GM19238 (cell line): ENCODE measurements at regions not wholly inside any gene's neighbourhood (a gene's known extent, or its start where the extent isn't known, plus 50 kb on each side); places are given as distances from the start of the nearest gene placed in this dataset.
"Not testable (repeated sequence)": the region's sequence is repeated elsewhere in the genome, so short reads cannot be mapped to it uniquely, and the experiment has no call there.

Source experiments
- DNase-seq: peaks from one replicate; pipeline ENCODE4 v3.0.0; 2011; ENCODE audit warnings: low spot score; ENCODE audit not compliant: insufficient read length

DNA sequence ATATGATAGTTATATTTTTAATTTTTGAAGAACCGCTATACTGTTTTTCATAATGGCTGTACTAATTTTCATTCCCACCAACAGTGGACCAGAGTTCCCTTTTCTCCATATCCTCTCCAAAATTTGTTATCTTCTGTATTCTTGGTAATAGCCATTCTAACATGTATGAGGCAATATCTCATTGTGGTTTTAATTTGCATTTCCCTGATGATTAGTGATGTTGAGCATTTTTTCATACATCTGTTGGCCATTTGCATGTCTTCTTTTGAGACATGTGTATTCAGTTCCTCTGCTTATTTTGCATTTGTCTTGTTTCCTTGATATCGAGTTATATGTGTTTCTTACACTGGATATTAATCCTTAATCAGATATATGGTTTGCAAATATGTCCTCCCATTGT is 770.8 kb upstream of the MBL2 start:
- no peak for DNase-seq

- DNase-seq = no peak
These were observed 764.9 kb upstream of the MBL2 start for GRCh38 chr10:53537508-53537907.

GRCh38 chr10:53536322-53536721 is 763.7 kb upstream of the MBL2 start:
- DNase-seq = no peak

GRCh38 chr10:53534428-53534827 is 761.8 kb upstream of the MBL2 start:
- no peak for DNase-seq

GRCh38 chr10:53528974-53529373 is 756.4 kb upstream of the MBL2 start:
- no peak for DNase-seq

- DNase-seq = no peak
These were observed 748.5 kb upstream of the MBL2 start for GRCh38 chr10:53521046-53521445.

DNA sequence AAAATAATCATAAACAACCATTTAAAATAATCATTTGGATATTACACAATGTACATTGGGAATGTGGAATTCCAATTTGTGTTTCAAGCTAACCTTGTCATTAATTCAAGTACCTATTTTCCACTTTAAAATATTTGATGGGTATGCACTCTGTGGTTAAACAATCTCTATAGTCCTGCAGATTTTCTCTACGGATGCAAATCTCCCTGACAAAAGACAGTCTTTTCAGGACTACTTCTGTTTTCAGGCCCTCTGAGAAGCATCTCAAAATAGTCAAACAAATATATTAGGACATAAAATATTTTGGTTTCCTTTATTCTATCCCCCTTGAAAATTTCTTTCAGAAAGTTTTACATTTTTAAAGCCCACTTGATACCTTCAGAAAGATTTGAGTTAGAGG is 735.6 kb upstream of the MBL2 start:
- DNase-seq = no peak

DNA sequence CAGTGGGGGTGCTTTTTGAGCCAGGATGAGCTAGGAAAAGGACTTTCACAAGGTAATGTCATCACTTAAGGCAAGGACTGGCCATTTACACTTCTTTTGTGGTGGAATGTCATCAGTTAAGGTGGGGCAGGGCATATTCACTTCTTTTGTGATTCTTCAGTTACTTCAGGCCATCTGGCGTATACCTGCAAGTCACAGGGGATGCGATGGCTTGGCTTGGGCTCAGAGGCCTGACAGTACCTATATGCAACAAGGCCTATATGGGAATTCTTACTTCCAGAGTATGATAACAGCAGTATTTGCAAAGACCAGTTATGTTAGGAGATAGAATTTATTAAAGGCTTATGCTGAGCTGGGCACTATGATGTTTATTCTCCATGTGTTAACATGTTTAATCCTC is 731.9 kb upstream of the MBL2 start:
- DNase-seq = not testable (repeated sequence)

- no peak for DNase-seq
These were observed 719.2 kb upstream of the MBL2 start for GRCh38 chr10:53491774-53492173.

DNA sequence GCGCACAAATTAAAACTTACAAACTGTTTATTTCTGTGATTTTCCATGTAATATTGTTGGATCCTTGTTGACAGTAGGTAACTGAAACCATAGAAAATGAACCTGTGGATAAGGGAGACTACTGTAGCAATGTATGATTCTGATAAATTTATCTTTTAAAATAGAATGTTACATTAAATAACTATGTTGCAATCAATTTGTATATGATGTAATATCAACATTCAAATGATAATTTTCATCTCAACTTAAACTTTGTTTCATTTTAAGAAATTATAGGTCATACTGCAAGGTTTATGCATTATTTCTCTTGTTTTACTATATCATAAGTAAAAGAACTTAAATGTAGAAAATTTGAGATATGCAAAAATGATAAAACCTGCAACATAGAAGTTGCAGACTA is 718.0 kb upstream of the MBL2 start:
- DNase-seq = no peak

DNA sequence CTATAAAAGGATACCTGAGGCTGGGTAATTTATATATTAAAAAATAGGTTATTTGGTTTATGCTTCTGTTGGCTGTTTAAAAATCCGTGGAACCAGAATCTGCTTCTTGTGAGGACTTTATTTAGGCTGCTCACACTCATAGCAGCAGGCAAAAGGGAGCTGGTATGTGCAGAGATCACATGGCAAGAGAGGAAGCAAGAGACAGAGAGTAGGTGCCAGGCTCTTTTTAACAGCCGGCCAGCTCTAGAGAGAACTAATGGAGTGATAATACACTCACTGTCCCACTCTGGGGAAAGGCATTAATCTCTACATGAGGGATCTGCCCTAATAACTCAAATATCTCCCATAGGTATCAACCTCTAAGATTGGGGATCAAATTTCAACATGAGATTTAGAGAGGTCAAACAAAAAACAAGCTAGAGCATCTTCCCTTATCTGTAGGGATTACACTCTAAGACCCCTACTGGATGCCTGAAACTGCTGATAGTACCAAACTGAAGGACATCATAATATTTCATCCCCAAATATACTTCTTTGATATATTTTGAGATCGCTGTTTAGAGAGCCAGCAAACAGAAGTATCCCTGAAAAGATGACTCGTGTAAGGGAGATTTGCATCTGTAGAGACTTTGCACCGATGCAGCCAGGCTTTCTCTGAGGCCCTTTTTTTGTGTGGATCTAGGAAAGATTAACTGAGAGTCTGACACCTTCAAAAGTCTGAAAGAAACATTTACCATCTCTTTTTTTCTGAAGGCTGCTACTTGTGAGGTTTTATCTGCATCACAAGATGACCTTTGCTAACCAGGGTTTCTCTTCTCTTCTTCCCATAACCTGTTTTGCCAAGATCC is 717.0 kb upstream of the MBL2 start:
- no peak for DNase-seq

- DNase-seq = no peak
These were observed 714.7 kb upstream of the MBL2 start for GRCh38 chr10:53487019-53487983.

- DNase-seq = not testable (repeated sequence)
These were observed 712.8 kb upstream of the MBL2 start for GRCh38 chr10:53485422-53485821.

- no peak for DNase-seq
These were observed 706.8 kb upstream of the MBL2 start for GRCh38 chr10:53479365-53479764.

DNA sequence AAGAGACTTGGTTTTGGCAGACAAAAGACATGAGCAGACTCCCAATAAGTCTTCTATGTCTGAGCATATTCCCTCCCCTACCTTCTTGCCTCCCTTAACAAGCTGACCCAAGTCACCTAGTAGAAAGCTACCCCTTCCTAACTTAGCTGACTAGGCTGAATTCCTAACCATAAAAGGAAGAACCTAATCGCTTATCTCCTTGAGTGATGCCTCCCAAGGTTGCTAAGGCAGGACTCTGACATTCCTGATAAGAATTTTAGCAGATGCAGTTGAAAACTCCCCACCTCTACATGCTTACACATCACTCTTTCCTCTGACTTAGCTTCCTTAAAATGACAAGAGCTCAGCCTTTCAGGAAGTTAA is 704.7 kb upstream of the MBL2 start:
- DNase-seq = no peak

DNA sequence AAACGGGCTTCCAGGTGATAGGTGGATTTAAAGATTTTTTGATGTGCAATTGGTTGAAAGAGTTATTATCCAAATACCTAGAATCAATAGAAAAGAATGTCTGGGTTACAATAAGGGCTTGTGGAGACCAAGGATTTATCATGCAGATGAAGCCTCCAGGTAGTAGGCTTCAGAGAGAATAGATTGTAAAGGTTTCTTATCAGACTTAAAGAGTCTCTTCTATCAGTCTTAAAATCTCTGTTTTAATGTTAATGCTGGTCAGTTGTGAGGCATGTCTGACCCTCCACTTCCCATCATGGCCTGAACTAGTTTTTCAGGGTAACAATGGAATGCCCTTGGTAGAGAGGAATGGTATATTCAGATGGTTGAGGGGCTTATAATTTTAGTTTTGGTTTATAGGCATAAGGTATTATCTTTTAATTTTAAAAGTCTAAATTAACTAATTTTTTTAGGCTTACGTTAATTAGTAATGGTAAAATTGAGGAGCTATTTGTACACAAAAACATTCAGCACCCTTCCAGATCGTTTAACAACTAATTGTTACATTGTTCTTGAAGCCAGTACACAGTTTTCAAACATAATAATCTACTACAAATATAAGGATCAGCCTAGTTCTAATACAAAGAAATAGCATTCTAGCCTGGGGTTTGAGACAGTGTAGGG is 704.2 kb upstream of the MBL2 start:
- no peak for DNase-seq

DNA sequence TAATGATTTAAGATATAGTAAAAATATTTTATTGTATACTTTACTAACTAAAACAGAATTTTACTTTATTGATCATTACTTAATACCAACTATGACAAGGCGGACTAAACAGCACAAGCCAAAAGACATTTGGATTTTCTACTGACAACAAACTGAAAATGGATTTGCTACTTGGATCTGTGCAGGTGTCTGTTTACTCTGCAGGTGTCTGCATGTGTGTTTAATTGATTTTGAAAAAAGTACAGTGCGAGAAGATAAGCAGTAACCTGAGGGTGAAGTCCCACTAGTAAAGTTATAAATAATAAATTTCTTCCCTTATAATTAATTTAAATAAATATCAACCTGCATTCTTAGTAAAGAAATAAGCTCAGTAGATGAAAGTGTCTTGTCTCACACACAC is 696.8 kb upstream of the MBL2 start:
- DNase-seq = no peak

- no peak for DNase-seq
These were observed 691.0 kb upstream of the MBL2 start for GRCh38 chr10:53463539-53463938.

DNA sequence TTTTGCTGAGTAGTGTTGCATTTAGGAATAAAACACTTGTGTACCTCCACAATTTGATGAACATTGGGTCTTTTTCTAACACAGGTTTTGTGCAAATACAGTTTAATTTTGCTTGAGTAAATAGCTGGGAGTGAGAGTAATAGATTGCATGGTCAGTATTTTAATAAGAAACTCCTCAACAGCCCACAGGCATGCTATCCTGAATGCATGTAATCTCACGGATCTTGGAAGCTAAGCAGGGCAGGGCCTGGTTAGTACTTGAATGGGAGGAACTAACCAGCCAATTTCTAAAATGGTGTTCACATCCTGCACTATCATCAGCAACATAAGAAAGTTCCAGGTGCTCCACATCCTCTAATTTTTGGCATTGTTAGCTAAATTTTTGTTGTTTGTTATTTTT is 685.4 kb upstream of the MBL2 start:
- no peak for DNase-seq

GRCh38 chr10:53453196-53453595 is 680.6 kb upstream of the MBL2 start:
- no peak for DNase-seq

GRCh38 chr10:53447576-53447975 is 675.0 kb upstream of the MBL2 start:
- no peak for DNase-seq

DNA sequence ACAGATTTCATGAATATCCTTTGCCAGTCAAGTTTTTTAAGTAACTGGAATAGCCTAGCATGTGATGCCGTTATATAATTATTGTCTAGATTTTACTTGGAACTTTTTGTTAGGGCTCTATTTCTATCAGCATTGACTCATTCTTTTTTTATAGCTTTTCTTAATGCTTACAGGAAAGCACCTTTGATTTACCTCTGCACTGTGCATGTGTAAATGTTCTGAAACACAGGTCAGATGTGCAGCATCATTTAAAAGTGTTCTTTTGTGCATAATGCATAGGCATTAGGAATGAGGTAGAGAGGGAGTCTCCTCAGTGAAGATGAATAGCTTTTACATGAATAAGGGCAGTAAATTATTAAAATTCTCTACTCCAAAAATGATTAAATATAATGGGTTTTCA is 669.3 kb upstream of the MBL2 start:
- DNase-seq = no peak
